ENCODE measurements at regions not wholly inside any gene's neighbourhood (a gene's known extent, or its start where the extent isn't known, plus 50 kb on each side); places are given as distances from the start of the nearest gene placed in this dataset.

DNA sequence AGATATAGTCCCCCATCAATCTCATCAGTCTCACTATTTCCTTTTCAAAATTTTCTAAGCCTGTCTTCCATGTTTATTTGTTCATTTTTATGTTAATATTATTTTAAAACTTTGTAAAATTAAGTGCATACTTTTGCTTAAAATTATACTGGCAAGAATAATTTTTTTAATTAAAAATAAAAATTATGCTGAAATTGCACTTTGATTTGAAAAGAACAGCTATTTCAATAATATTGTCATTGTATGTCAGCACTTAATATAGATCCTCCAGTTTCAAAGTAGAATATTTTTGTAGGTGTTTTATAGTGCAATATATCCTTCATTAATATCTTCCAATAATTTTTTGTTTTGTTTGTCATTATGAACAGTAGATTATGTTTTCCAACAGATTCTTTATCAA is 99.0 kb upstream of the MAGI2 start:
- Histone ChIP-seq H3K36me3 (ENCODE audit: control insufficient read depth, low read length) (no peaks in the 10 kb centered on the region), H3K9me3 (ENCODE audit: control insufficient read depth, insufficient read depth, low read length) (no peaks in the 10 kb centered on the region), H3K27ac (ENCODE audit: low read depth, low read length) (no peak overlapping the region), H3F3A (ENCODE audit: control insufficient read depth, insufficient read depth) (no peaks in the 10 kb centered on the region), H3K4me3 (ENCODE audit: low read length) (no peak overlapping the region), H3K4me2 (ENCODE audit: low read length) (no peak overlapping the region), H4K20me1 (ENCODE audit: control insufficient read depth, insufficient read depth, low read depth, low read length) (no peaks in the 10 kb centered on the region), H3K79me2 (ENCODE audit: control insufficient read depth, low read length) (no peaks in the 10 kb centered on the region), H3K9me2 (replicated peaks; ENCODE audit: control insufficient read depth, low read length) (no peaks in the 10 kb centered on the region), H3K4me1 (ENCODE audit: control insufficient read depth, low read length) (no peaks in the 10 kb centered on the region), H3K27me3 (ENCODE audit: control insufficient read depth, low read length) (no peaks in the 10 kb centered on the region)
- TF ChIP-seq, protein P1, sequence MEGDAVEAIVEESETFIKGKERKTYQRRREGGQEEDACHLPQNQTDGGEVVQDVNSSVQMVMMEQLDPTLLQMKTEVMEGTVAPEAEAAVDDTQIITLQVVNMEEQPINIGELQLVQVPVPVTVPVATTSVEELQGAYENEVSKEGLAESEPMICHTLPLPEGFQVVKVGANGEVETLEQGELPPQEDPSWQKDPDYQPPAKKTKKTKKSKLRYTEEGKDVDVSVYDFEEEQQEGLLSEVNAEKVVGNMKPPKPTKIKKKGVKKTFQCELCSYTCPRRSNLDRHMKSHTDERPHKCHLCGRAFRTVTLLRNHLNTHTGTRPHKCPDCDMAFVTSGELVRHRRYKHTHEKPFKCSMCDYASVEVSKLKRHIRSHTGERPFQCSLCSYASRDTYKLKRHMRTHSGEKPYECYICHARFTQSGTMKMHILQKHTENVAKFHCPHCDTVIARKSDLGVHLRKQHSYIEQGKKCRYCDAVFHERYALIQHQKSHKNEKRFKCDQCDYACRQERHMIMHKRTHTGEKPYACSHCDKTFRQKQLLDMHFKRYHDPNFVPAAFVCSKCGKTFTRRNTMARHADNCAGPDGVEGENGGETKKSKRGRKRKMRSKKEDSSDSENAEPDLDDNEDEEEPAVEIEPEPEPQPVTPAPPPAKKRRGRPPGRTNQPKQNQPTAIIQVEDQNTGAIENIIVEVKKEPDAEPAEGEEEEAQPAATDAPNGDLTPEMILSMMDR (IDR thresholded peaks at IDR 0.05; ENCODE audit: low read depth, low read length, poor library complexity, severe bottlenecking): no peak
- TF ChIP-seq EZH2phosphoT487 (IDR thresholded peaks at IDR 0.05; ENCODE audit: borderline replicate concordance, low read length): no peak

GRCh38 chr7:79548727-79549126 is 95.3 kb upstream of the MAGI2 start:
- Histone ChIP-seq H3K27me3 (ENCODE audit: control insufficient read depth, low read length) (no peaks in the 10 kb centered on the region), H4K20me1 (ENCODE audit: control insufficient read depth, insufficient read depth, low read depth, low read length) (no peaks in the 10 kb centered on the region), H3K27ac (ENCODE audit: low read depth, low read length) (no peak overlapping the region), H3K9me2 (replicated peaks; ENCODE audit: control insufficient read depth, low read length) (no peaks in the 10 kb centered on the region), H3K79me2 (ENCODE audit: control insufficient read depth, low read length) (no peaks in the 10 kb centered on the region), H3K4me1 (ENCODE audit: control insufficient read depth, low read length) (no peaks in the 10 kb centered on the region), H3K9me3 (ENCODE audit: control insufficient read depth, insufficient read depth, low read length) (no peaks in the 10 kb centered on the region), H3F3A (ENCODE audit: control insufficient read depth, insufficient read depth) (no peaks in the 10 kb centered on the region), H3K36me3 (ENCODE audit: control insufficient read depth, low read length) (no peaks in the 10 kb centered on the region), H3K4me3 (ENCODE audit: low read length) (no peak overlapping the region), H3K4me2 (ENCODE audit: low read length) (no peak overlapping the region)
- no peak for TF ChIP-seq EZH2phosphoT487 (IDR thresholded peaks at IDR 0.05; ENCODE audit: borderline replicate concordance, low read length)
- TF ChIP-seq, protein P1 (IDR thresholded peaks at IDR 0.05; ENCODE audit: low read depth, low read length, poor library complexity, severe bottlenecking): no peak

DNA sequence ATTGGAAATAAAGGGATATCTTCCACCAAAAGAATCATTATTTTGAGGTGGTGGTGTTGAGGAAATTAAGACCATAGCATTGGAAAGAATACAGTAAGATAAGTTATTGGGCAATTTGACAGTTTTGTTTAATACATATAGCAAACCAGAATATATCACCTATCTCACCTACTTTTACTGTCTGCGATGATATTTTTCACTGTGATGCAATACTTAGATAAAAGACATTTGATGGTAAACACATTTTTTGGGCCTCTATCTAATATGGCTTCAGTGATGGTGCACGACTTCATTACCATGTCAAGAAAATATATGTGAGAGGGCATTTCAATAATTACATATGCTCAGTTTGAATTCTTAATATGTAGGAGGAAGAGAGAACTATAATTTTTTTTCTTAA is 93.7 kb upstream of the MAGI2 start:
- H4K20me1 ChIP-seq (ENCODE audit: control insufficient read depth, insufficient read depth, low read depth, low read length): no peaks in the 10 kb centered on the region
- H3K4me3 ChIP-seq (ENCODE audit: low read length): no peak overlapping the region

More for the DNA sequence above, 93.7 kb upstream of the MAGI2 start:
- Histone ChIP-seq H3K36me3 (ENCODE audit: control insufficient read depth, low read length) (no peaks in the 10 kb centered on the region), H3K79me2 (ENCODE audit: control insufficient read depth, low read length) (no peaks in the 10 kb centered on the region), H3K27ac (ENCODE audit: low read depth, low read length) (no peak overlapping the region), H3F3A (ENCODE audit: control insufficient read depth, insufficient read depth) (no peaks in the 10 kb centered on the region), H3K4me1 (ENCODE audit: control insufficient read depth, low read length) (no peaks in the 10 kb centered on the region), H3K4me2 (ENCODE audit: low read length) (no peak overlapping the region), H3K9me2 (replicated peaks; ENCODE audit: control insufficient read depth, low read length) (no peaks in the 10 kb centered on the region), H3K9me3 (ENCODE audit: control insufficient read depth, insufficient read depth, low read length) (no peaks in the 10 kb centered on the region), H3K27me3 (ENCODE audit: control insufficient read depth, low read length) (no peaks in the 10 kb centered on the region)
- no peak for TF ChIP-seq EZH2phosphoT487 (IDR thresholded peaks at IDR 0.05; ENCODE audit: borderline replicate concordance, low read length)
- TF ChIP-seq, protein P1 (IDR thresholded peaks at IDR 0.05; ENCODE audit: low read depth, low read length, poor library complexity, severe bottlenecking): no peak
